Neural progenitor cell (in vitro differentiated cells): ENCODE measurements at regions not wholly inside any gene's neighbourhood (a gene's known extent, or its start where the extent isn't known, plus 50 kb on each side); places are given as distances from the start of the nearest gene placed in this dataset.

ENCODE experiments used
- DNase-seq: peaks from one replicate; pipeline ENCODE4 v3.0.0-alpha.2; 2016; ENCODE audit warnings: low spot score
- H2AFZ ChIP-seq: fragments of 200-600 bp; sonication (generic); replicated peaks from 2 replicates; pipeline ENCODE4 v1.6.1; 2016; ENCODE audit warnings: antibody characterized with exemption
- H3F3A ChIP-seq: fragments of 200-600 bp; sonication (generic); 2 replicates; pipeline ENCODE4 v1.6.1; 2016; ENCODE audit warnings: antibody characterized with exemption, low read depth
- H3K27ac ChIP-seq: fragments of 200-600 bp; sonication (generic); 2 replicates; pipeline ENCODE4 v1.5.1; 2016; ENCODE audit warnings: mild to moderate bottlenecking
- H3K27me3 ChIP-seq: fragments of 200-600 bp; sonication (generic); 2 replicates; pipeline ENCODE4 v1.6.1; 2016; ENCODE audit warnings: mild to moderate bottlenecking, moderate library complexity
- H3K36me3 ChIP-seq: fragments of 200-600 bp; sonication (generic); 2 replicates; pipeline ENCODE4 v1.5.1; 2016
- H3K4me1 ChIP-seq: fragments of 200-600 bp; sonication (generic); 2 replicates; pipeline ENCODE4 v1.6.1; 2016; ENCODE audit warnings: mixed run types
- H3K4me2 ChIP-seq: fragments of 200-600 bp; sonication (generic); 2 replicates; pipeline ENCODE4 v1.6.1; 2016
- H3K4me3 ChIP-seq: fragments of 200-600 bp; sonication (generic); 2 replicates; pipeline ENCODE4 v1.5.1; 2016
- H3K79me2 ChIP-seq: fragments of 200-600 bp; sonication (generic); 2 replicates; pipeline ENCODE4 v1.6.1; 2016; ENCODE audit warnings: low read depth
- H3K9ac ChIP-seq: fragments of 200-600 bp; sonication (generic); 2 replicates; pipeline ENCODE4 v1.6.1; 2016
- H3K9me3 ChIP-seq: fragments of 200-600 bp; sonication (generic); 2 replicates; pipeline ENCODE4 v1.5.1; 2016; ENCODE audit warnings: low read depth
- H4K20me1 ChIP-seq: fragments of 200-600 bp; sonication (generic); 2 replicates; pipeline ENCODE4 v1.6.1; 2016; ENCODE audit warnings: low read depth
- H3K27ac Mint-ChIP-seq: 3 replicates; pipeline ENCODE4 v1.8.0; 2021; ENCODE audit warnings: mixed read lengths
- H3K27me3 Mint-ChIP-seq: 2 replicates; pipeline ENCODE4 v1.8.0; 2022; ENCODE audit warnings: low read depth, mild to moderate bottlenecking, inconsistent platforms, moderate library complexity, mixed read lengths; ENCODE audit not compliant: insufficient read depth
- H3K36me3 Mint-ChIP-seq: 3 replicates; pipeline ENCODE4 v1.8.0; 2021; ENCODE audit warnings: mixed read lengths
- H3K4me1 Mint-ChIP-seq: 3 replicates; pipeline ENCODE4 v1.8.0; 2021; ENCODE audit warnings: mixed read lengths
- H3K4me3 Mint-ChIP-seq: 3 replicates; pipeline ENCODE4 v1.8.0; 2021; ENCODE audit warnings: mild to moderate bottlenecking, moderate library complexity, mixed read lengths
- H3K9me3 Mint-ChIP-seq: 3 replicates; pipeline ENCODE4 v1.8.0; 2020; ENCODE audit warnings: mixed read lengths
- EZH2 ChIP-seq: fragments of 200-600 bp; sonication (generic); IDR thresholded peaks from 2 replicates; pipeline ENCODE4 v1.6.1; 2017; ENCODE audit warnings: antibody characterized with exemption, mild to moderate bottlenecking, moderate library complexity
- EZH2phosphoT487 ChIP-seq: fragments of 200-600 bp; sonication (generic); IDR thresholded peaks from 2 replicates; pipeline ENCODE4 v1.6.1; 2017; ENCODE audit warnings: antibody characterized with exemption
- TF ChIP-seq, protein P1 (sequence below): fragments of 200-600 bp; sonication (generic); IDR thresholded peaks from 2 replicates; pipeline ENCODE4 v1.5.1; 2017; ENCODE audit warnings: antibody characterized with exemption, mild to moderate bottlenecking

DNA sequence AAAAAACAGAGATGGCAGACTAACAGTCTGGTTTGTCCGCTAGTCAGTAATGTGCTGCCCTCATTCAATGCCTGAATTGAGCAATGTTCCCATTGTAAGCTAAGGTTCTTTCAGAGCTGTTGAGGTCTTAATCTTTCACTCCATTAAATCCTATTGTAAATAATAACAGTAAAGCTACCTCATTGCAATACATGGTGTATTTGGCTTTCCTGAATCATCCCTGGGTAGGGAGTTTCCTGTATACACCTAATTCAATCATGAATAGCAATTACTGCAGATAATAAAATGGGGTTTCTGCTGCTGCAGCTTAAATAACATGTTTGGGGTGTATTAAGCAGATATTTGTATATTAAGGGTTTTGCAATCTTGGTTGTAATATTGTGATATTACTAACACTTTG is 1100.2 kb upstream of the INTU start:
- Histone ChIP-seq H3K79me2 (no peaks in the 10 kb centered on the region), H2AFZ (no peak overlapping the region), H4K20me1 (no peaks in the 10 kb centered on the region), H3F3A (peaks cover 13% of the 10 kb centered on the region), H3K4me3 (no peak overlapping the region), H3K36me3 (no peaks in the 10 kb centered on the region), H3K27ac (peak overlapping the region; percentile 36), H3K27me3 (no peaks in the 10 kb centered on the region), H3K4me1 (peaks cover 27% of the 10 kb centered on the region), H3K9me3 (no peaks in the 10 kb centered on the region), H3K4me2 (peak overlapping the region; percentile 28), H3K9ac (no peak overlapping the region)
- no peak overlapping the region for H3K27ac Mint-ChIP-seq
- DNase-seq: peak; percentile 18
- TF ChIP-seq, protein P1, sequence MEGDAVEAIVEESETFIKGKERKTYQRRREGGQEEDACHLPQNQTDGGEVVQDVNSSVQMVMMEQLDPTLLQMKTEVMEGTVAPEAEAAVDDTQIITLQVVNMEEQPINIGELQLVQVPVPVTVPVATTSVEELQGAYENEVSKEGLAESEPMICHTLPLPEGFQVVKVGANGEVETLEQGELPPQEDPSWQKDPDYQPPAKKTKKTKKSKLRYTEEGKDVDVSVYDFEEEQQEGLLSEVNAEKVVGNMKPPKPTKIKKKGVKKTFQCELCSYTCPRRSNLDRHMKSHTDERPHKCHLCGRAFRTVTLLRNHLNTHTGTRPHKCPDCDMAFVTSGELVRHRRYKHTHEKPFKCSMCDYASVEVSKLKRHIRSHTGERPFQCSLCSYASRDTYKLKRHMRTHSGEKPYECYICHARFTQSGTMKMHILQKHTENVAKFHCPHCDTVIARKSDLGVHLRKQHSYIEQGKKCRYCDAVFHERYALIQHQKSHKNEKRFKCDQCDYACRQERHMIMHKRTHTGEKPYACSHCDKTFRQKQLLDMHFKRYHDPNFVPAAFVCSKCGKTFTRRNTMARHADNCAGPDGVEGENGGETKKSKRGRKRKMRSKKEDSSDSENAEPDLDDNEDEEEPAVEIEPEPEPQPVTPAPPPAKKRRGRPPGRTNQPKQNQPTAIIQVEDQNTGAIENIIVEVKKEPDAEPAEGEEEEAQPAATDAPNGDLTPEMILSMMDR: no peak
- TF ChIP-seq EZH2phosphoT487 (no peak), EZH2 (no peak)
- H3K9me3 Mint-ChIP-seq: no peaks in the 10 kb centered on the region
- H3K27me3 Mint-ChIP-seq: no peaks in the 10 kb centered on the region
- no peaks in the 10 kb centered on the region for H3K36me3 Mint-ChIP-seq
- no peak overlapping the region for H3K4me3 Mint-ChIP-seq
- peaks cover 6% of the 10 kb centered on the region for H3K4me1 Mint-ChIP-seq

DNA sequence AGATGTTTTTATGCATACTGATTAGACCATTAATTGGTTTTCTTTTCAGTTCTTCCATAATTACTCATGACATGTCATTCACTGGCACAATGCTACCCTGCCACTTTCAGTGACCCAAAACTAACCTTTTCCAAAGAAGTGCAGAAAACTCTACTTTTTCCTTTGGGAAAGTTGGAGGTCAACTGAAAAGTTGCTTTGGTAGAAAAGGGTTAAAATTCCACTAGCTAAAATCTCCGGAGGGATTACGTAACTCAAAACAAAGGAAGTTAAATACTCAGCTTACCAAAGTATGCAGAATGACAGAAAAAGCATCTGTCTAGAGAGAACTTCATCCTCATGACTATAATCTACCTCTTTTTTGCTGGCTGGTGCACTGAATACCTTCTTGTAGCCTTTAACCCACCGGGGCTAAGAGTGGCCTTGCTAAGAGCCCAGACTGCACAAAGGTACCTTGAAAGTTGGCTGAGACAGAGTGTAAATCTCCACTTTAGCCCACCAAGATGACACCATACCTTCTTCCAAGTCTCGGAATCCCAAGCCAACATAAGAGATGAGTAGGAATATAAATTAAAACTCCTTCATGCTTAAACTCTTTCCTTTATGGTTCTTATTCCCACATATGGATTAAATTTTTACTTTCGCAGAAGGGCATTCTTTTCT is 1099.5 kb upstream of the INTU start:
- Histone ChIP-seq H3K9ac (no peak overlapping the region), H3K79me2 (no peaks in the 10 kb centered on the region), H2AFZ (no peak overlapping the region), H3F3A (peaks cover 13% of the 10 kb centered on the region), H3K27me3 (no peaks in the 10 kb centered on the region), H3K27ac (peak overlapping the region; percentile 86), H3K4me3 (no peak overlapping the region), H4K20me1 (no peaks in the 10 kb centered on the region), H3K9me3 (no peaks in the 10 kb centered on the region), H3K36me3 (no peaks in the 10 kb centered on the region), H3K4me2 (peak overlapping the region; percentile 28), H3K4me1 (peaks cover 30% of the 10 kb centered on the region)
- Mint-ChIP-seq H3K4me1 (peaks cover 7% of the 10 kb centered on the region), H3K27me3 (no peaks in the 10 kb centered on the region), H3K27ac (no peak overlapping the region), H3K36me3 (no peaks in the 10 kb centered on the region), H3K9me3 (no peaks in the 10 kb centered on the region), H3K4me3 (no peak overlapping the region)
- TF ChIP-seq EZH2phosphoT487: no peak
- TF ChIP-seq, protein P1: no peak
- TF ChIP-seq EZH2: no peak
- DNase-seq: peak; percentile 59

DNA sequence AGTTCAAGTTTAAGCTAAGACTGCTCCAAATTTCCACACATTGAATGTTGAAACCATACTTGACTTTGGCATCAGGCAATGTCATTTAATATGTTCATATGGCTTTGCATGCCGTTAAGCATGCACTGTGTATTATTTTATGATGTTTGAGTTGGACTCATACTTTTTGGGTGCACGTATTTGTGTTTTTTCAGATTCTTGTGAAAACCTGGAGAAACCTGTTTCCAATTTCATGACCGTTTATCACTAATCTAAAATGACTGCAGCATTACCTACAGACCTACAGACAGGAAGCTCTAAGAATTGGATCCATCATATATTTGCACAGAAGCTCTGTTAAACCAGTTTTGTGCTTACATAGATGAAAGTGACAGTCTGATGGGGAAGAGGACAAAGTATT is 1093.0 kb upstream of the INTU start:
- Mint-ChIP-seq H3K9me3 (no peaks in the 10 kb centered on the region), H3K27me3 (no peaks in the 10 kb centered on the region), H3K27ac (no peak overlapping the region), H3K4me1 (peaks cover 30% of the 10 kb centered on the region), H3K36me3 (no peaks in the 10 kb centered on the region), H3K4me3 (no peak overlapping the region)
- Histone ChIP-seq H3K27me3 (no peaks in the 10 kb centered on the region), H2AFZ (no peak overlapping the region), H3K79me2 (no peaks in the 10 kb centered on the region), H3K4me2 (no peak overlapping the region), H3K27ac (no peak overlapping the region), H3F3A (no peaks in the 10 kb centered on the region), H3K4me1 (peaks cover 38% of the 10 kb centered on the region), H3K4me3 (no peak overlapping the region), H4K20me1 (no peaks in the 10 kb centered on the region), H3K9me3 (no peaks in the 10 kb centered on the region), H3K36me3 (no peaks in the 10 kb centered on the region), H3K9ac (no peak overlapping the region)
- no peak for DNase-seq
- TF ChIP-seq, protein P1: no peak
